DMS153 treated with DMSO at 0.1 percent for 48 hours (cell line): ENCODE measurements at regions not wholly inside any gene's neighbourhood (a gene's known extent, or its start where the extent isn't known, plus 50 kb on each side); places are given as distances from the start of the nearest gene placed in this dataset.

Experiments used
- DNase-seq: peaks from one replicate; lab custom pipeline; 2025; ENCODE audit not compliant: unreplicated experiment; lab: John Stamatoyannopoulos, UW

DNA sequence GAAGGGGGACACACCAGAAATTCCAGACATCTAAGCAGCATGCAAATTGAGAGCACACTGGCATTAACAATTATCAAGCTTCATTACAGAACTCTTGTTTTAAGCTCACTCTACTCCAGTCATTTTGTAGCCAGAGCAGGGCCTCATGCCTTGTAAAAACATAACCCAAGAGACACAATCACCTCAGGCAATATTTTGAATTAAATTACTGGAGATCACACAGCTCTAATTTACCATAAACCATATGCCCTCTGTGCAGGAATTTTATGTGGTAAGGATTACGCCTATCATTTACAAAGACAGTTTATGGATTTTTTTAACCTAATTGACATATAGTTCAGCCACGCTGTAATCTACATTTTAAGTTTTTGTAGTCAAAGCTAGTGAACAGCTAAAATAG lies 414.1 kb upstream of the DDI1 start:
- no peak for DNase-seq

GRCh38 chr11:103623933-103624332 lies 412.5 kb upstream of the DDI1 start:
- no peak for DNase-seq

DNA sequence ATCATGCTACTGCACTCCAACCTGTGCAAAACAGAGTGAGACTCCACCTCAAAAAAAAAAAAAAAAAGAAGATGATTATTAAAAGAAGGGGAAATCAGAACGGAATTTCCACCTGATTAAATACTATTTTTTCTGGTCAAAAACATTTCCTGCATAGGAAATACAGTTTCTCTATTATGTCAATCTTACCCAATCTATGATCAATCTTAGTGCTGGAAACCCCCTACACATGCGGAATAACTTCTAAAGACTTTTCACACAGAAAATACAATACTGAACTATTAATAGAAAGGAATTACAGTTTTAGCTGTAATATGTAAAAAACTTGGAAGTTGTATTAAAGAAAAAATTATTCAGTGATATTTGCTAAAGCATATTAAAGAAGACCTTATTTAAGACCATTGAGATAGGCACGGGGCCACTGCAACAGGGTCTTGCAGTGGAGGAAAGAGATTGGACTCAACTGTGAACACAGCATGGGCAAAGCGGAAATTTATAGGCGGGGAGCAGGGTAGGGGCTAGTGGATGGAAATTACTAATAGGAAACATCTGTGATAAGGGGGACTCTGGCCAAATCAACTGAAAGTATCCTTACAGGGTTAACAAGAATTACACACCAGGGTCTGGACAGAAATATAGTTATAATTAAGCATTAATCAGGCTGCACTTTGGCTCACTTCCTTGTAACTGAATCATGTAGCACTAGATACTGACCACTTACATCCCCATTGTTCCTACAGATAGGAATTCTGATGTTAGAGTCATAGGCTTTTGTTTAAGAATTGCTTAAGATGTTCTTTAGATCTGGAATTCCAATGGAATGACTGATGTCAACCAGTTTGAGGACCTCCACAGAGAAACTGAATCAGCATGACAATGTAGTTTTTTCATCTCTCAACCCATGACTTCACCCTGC lies 411.5 kb upstream of the DDI1 start:
- DNase-seq: no peak

- no peak for DNase-seq
Measured at GRCh38 chr11:103625624-103625965, 410.8 kb upstream of the DDI1 start.

DNA sequence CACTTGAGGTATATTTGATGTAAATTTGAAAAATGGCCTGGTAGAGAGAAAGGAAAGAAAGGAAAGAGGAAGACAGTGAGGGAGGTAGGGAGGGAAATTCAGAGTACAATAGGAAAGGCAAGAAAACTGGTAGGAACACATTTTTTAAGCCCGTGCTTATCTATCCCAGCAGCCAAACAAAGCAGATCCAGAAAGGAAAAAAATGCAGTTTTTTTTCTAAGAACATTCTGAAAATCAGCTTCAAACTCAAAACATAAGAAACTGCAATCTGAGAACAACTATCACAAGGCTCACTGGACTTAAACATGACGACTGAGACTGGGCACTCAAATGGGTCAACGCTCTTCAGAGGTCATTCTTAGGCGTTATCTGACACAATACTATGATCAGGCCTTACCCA lies 408.3 kb upstream of the DDI1 start:
- no peak for DNase-seq

DNA sequence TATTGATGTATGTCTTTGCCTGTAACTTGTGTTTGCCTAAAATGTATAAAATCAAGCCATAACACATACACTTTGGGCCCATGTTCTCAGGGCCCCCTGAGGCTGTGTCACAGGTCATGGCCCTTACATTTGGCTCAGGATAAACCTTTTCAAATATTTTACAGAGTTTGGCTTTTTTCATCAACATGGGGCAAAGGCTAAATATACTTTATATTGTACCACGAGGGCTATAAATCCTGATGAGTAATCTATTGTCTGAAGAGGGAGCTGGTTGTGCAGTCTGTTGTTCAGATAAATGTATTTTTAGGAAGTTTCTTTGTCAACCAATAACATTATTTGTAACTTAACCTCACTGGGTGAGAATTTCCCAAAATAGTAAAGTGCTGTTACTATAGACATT lies 404.6 kb upstream of the DDI1 start:
- DNase-seq: no peak

DNA sequence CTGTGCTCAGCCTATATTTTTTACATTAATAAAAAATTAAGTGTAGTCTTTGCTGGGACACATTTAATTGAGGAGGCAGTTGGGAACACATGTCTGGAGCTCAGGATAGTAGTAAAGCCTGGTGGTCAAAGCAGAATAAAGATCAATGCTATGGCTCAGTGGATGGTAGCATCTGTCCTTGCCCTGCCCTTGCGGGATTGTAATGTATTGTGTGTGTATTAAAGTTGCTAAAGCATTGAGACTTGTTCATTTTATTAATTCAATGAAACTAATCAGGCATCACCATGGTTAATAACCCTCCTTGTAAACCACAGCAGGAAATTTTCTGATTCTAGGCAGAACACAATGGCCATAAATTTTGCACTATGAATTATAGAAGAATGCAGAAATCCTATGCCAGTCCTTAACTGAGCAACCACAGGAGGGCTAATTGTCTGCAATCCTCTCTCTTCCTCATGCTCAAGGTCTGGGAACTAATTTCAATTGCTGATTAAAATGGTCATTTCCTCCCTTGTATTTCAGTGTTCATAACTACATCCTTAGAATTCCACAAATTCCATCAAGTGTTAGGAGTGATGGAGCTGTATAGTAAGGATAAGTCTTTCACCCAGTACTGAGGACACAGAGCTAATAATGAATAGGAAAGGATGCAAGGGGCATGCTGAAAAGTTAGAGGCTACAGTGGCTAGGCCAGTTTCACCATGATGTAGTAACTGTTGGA lies 403.2 kb upstream of the DDI1 start:
- DNase-seq: no peak

- DNase-seq: no peak
Measured at GRCh38 chr11:103633819-103634590, 402.4 kb upstream of the DDI1 start.

DNA sequence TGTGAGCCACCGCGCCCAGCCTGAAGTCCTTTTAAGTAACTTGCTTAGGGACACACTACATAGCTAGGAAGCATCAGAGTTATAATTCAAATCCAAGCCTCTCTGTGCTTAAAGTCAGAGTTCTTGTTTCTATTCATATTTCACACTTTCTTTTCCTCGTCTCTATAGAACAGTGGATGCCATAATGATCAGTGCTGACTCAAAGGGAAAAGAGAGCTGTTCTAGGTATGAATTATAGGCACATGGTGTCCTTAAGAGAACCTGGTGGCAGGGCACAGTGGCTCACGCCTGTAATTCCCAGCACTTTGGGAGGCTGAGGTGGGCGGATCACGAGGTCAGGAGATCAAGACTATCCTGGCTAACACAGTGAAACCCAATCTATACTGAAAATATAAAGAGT lies 400.2 kb upstream of the DDI1 start:
- no peak for DNase-seq

DNA sequence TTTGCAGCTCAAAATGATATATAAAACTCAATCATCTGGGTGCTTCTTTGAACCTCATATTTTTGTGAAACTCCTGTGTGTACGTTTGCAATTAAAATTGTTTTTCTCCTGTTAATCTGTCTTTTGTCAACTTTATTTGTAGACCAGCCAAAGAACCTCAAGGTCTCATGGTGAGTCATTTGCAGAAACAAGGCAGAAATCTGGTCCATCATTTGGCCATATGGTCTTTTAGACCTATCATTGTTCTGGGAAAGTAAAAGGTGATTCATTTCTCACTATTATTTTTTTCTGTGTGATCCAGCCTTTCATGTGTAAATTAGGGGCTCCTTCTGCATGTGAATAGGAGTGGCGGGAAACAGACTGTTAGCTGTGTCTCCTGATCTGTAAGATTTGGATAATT lies 399.1 kb upstream of the DDI1 start:
- DNase-seq: no peak

DNA sequence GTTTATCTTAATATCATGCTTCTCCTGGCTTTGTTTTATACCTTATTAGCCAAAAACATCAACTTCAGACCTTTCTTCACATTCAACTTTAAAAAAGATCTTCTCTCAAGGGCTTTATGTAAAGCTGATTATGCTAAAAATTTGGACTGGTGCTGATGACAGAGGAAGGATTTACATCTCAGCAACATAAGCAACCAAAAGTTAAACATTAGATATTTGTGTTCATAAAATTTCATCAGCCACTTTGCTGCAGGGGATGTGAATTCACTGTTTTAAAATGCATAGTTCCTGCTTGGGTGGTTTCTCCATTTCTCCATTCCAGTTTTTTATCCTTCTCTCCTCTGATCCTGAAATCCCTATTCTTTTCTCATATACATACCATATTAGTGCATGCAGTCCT lies 398.6 kb upstream of the DDI1 start:
- DNase-seq: no peak

- DNase-seq: no peak
Measured at GRCh38 chr11:103644676-103645075, 391.8 kb upstream of the DDI1 start.

GRCh38 chr11:103648054-103648453 lies 388.4 kb upstream of the DDI1 start:
- DNase-seq: no peak

- DNase-seq: no peak
Measured at GRCh38 chr11:103648670-103649400, 387.6 kb upstream of the DDI1 start.

DNA sequence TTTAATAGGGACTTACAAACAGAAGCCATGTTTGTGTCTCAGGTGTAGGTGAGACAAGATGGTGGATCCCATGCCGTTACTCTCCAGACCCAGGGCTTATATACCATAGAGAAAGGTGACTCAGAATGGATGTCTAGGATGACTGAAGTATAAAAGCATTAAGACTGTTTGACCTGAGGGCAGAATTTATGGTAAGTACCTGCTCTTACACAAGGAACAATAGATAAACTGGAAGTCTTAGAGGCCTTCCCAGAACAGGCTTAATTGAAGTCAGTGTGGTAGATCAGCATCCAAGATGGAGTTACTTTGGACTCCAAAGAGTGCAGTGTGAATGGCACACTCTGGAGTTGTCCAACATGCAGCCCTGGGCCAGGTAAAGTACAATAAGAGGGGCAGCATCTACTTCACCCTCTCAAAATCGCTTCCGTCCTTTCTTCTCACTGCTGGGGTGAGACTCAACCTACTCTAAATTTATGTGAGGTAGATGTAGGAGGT lies 387.0 kb upstream of the DDI1 start:
- DNase-seq: no peak

- no peak for DNase-seq
Measured at GRCh38 chr11:103650330-103650729, 386.1 kb upstream of the DDI1 start.

- DNase-seq: no peak
Measured at GRCh38 chr11:103651341-103651998, 385.0 kb upstream of the DDI1 start.

DNA sequence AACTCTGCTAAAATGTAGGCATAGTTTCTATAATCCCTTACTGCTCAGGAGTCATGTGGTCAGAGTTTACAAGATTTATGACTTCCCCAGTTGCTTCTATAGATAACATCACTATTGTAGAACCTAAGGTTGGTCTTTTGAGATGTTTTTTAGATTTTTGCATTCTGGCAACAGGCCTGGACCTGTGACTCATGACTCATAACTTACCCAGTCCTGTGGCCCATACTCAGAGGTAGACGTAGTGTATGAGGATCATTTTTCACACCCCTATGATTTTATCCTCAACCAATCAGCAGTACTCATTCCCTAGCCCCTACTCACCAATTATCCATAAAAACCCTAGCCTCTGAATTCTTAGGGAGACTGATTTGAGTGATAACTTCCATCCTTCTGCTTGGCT lies 384.4 kb upstream of the DDI1 start:
- no peak for DNase-seq

- no peak for DNase-seq
Measured at GRCh38 chr11:103656382-103656781, 380.1 kb upstream of the DDI1 start.

- DNase-seq: no peak
Measured at GRCh38 chr11:103659206-103659618, 377.2 kb upstream of the DDI1 start.
